NCI-H146 treated with DMSO at 0.1 percent for 48 hours (cell line): ENCODE measurements at regions not wholly inside any gene's neighbourhood (a gene's known extent, or its start where the extent isn't known, plus 50 kb on each side); places are given as distances from the start of the nearest gene placed in this dataset.
"Not testable (repeated sequence)": the region's sequence is repeated elsewhere in the genome, so short reads cannot be mapped to it uniquely, and the experiment has no call there.

Source experiments
- DNase-seq: peaks from one replicate; lab custom pipeline; 2025; ENCODE audit not compliant: unreplicated experiment; lab: John Stamatoyannopoulos, UW

DNA sequence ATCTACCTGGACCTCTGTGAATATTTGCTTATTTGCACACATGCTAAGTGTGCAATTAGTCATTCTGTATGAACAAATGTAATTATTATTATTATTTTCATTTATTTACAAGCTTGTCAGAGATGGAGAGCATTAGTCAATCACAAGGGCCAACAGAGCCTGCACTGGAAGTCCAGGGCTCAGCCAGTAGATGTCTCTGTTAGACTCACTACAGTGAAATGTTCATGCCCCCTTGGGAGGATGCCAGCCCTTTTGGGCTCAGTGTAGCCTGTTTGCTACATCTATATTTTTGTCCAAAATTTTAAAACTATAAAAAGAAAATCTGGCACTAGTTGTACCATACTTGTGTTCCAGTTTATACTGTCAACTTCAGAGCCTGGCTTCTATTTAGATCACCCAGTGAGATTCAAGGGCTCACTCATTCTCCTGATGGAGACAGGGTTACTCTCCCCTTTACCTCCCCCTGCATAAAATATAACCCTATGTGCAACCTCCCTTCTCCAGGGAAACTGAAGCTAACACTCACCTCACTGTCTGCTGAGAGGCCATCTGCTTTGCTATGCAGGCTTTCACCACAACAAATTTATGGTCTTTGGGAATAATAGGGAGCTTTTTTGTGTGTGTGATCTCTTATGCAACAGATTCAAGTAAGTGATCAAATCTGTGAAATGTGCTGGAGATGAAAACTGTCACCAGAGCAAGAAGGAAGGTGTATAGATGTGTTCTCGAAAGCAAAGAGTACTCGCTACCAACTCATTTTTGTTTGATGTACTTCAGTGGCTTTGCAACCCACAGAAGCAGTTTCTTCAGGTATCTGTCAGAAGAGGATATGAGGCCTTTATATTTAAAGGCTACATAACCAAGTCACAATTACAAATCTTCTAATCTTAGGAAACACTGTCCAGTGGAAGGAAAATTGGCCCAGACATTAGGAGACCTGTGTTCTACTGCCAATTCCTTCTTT lies 99.9 kb upstream of the TLE4 start:
- no peak for DNase-seq

- DNase-seq: no peak
Observed at GRCh38 chr9:79473704-79474103, 98.1 kb upstream of the TLE4 start.

- DNase-seq: no peak
Observed at GRCh38 chr9:79477241-79477840, 94.4 kb upstream of the TLE4 start.

GRCh38 chr9:79477955-79478771 lies 93.6 kb upstream of the TLE4 start:
- no peak for DNase-seq

DNA sequence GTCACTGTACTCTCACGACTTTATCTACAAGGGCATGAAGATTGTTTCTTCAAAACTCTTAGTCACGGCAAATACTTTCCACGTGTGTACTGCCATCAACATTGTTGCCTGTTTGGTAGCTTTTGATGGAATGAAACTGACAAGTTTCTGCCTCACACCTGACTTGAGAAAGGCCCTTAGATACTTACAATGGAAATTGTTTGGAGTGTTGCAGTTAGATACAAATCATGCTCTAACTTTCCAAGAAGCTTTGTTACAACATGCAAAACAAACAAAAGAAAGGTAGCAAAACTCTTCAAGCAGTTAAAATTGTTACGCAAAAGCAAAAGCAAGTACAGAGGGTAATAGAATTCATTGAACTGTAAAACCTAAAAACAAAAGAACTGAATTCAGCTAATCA lies 91.1 kb upstream of the TLE4 start:
- no peak for DNase-seq

DNA sequence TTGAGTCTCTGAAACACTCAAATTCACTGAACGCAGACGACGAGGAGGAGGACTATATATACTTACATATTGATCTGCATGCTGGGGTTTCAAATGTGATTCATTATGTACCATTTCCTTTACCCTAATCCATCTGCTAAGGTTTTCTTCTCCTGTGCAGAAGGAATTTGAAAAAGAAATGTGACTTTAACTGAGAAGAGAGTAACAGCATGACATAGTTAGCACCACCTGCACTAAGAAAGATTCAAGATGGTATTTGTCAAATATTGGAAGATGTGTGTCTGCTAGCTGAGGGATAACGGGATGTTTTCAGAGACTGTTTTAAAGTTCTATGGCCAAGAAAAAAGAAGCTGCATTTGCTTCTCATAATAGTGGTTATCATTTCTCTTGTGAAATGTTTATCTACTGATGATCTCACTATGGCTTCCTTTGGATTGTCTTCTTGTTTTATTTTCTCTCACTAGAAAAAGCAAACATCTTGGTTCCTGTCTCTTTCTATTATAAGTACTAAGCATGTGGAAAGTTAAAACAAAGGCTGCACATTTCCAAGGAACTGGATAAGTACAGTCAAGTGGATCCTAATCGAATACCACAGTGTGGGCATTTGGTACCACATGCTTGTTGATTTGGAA lies 89.8 kb upstream of the TLE4 start:
- DNase-seq: no peak

DNA sequence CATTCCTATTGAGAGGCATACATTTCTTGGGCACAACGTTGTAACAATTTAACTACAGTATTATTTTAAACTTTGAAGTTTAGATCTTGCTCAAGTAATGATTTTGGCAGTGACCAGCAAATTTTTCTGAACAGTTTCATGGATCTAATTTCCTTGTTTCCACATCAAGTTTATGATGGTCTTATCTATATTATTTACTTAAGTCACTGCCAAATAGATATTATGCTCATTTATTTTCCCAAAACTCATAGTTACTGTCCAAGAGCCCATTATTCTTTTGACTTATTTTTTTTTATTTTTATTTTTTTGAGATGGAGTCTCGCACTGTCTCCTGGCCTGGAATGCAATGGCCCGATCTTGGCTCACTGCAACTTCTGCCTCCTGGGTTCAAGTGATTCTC lies 86.5 kb upstream of the TLE4 start:
- no peak for DNase-seq

DNA sequence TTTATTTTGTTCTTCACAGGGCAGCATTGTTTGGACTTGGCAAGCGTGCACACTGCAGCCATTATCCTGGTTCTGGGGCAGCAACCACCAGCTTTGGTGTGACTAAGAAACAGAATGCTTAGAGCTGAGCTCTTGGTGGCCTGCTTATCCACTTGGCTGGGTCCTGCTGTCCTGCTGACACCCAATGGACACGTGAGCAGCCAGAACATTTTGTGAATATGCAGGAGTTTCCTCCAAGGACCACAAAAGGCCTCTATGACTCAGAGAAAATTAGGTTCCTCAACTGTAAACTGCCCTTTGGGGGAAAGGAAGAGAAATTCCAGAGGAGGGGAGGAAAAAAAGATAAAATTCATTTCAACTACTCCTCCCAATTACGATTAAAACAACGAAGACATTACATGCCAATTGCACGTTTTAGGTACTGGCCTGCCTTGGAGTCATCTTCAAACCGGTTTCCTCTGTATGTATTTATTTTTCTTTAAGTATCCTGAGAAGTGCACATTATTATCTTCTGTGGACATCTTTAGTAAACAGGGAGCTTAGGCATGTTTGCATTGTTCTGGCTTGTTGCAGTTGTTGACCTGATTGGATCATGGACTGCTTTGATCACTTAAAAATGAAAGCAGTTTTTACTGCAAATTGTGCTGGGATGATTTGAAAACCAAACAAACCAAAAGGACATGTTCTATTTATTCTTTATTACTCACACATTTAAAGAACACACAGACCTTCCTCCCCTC lies 82.3 kb upstream of the TLE4 start:
- no peak for DNase-seq

DNA sequence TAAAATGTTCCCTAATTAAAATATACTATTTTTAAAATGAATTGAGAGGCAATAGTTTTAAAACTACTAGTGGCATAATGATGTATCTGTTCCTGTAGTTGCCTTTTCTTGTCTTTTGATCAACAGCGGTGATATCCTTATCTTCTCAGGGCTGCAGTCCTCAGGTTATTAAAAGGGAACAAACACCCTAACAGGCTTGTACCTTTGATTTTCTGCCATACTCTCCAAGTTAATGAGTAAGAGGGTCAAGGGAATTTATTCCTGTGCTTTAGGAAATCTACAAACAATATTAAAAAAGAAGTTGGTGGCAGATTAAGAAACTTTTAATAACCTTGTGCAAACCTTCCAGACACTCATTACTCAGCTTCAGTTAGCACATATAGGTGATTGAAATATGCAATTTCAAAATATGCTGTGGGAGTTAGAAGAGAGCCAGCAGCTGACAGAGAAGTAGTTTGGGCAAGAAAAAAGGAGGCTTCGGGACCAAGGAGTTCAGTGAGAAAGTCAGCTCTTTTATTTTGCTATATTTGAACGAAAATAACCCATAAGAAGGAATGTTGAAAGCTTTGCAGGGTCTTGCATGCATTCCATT lies 81.0 kb upstream of the TLE4 start:
- DNase-seq: no peak

DNA sequence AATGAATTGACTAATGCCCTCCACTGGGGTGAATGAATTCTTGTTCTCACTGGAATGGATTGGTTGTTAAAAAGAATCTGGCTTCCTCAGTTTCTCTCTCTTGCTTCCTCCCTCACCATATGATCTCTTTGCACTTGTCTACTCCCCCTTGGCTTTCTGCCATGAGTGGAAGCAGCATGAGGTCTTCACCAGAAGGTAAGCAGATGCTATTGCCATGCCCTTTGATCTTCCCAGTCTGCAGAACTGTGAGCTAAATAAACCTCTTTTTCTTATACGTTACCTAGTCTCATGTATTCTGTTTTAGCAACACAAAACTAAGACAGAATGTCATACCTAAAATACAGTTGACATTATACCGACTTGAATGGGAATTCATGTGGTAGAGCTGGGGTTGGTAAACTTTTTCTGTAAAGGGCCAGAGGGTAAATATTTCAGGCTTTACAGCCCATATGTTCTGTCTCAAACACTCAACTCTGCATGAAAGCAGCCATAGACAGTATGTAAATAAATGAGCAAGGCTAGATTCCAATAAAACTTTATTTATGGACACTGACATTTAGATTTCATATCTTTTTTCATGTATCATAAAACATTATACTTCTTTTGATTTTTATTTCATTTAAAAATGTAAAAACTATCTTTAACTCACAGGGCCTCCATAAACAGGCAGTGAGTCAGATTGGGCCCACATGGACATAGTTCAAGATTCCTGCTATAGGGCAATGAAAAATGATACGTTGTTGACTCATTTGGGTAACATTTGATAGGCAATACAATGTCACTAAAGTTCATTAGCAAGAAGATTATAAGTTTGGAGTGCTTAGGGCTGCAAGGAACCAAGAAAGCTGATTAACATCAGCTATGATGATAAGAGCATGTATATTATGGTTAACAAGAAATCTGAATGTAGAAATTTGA lies 79.4 kb upstream of the TLE4 start:
- no peak for DNase-seq

GRCh38 chr9:79500196-79500864 lies 71.4 kb upstream of the TLE4 start:
- not testable (repeated sequence) for DNase-seq

- no peak for DNase-seq
Observed at GRCh38 chr9:79501546-79501945, 70.2 kb upstream of the TLE4 start.

- DNase-seq: no peak
Observed at GRCh38 chr9:79507801-79508200, 64.0 kb upstream of the TLE4 start.

- no peak for DNase-seq
Observed at GRCh38 chr9:79512251-79512650, 59.5 kb upstream of the TLE4 start.
